SK-N-SH (cell line): ENCODE measurements at regions not wholly inside any gene's neighbourhood (a gene's known extent, or its start where the extent isn't known, plus 50 kb on each side); places are given as distances from the start of the nearest gene placed in this dataset.

Experiments
- NRF1 ChIP-seq: IDR thresholded peaks from 2 replicates; pipeline ENCODE4 v1.6.1; 2012; ENCODE audit warnings: low read depth, mild to moderate bottlenecking, low read length
- TAF1 ChIP-seq: IDR thresholded peaks from 2 replicates; pipeline ENCODE4 v1.6.1; 2012; ENCODE audit warnings: low read depth, mild to moderate bottlenecking, low read length, moderate library complexity, borderline replicate concordance

DNA sequence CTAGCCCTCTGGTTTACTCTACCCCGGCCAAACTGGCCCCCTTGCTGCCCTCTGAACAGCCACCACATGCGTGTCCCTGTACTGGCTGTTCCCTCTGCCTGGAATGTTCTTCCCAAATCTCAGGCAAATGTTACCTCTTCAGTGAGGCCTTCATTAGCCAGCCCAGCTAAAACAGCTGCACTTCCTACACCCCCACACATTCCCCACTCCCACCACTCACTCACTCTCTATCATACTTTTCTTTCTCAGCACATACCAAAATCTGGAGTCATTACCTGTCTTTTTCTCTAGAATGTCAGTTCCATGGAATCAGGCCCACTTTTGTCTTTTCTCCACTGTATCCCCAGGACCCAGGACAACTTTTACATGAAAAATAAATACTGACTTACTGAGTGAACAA is 401.2 kb upstream of the SULF2 start:
- no peak for TF ChIP-seq NRF1
- no peak for TF ChIP-seq TAF1
